Cardiac muscle cell (in vitro differentiated cells and primary cell): ENCODE measurements at regions not wholly inside any gene's neighbourhood (a gene's known extent, or its start where the extent isn't known, plus 50 kb on each side); places are given as distances from the start of the nearest gene placed in this dataset.

Source experiments
- DNase-seq, 2 donors: peaks; one replicate each; pipeline versions ENCODE4 v3.0.0 to v3.0.0-alpha.2; 2010 to 2017; ENCODE audit warnings: low read depth in 1 of 2, low spot score in 1 of 2
- H3K27ac ChIP-seq: fragments of 200-600 bp; sonication (generic); 2 replicates; pipeline ENCODE4 v1.5.1; 2016
- H3K27me3 ChIP-seq: fragments of 200-600 bp; sonication (generic); 2 replicates; pipeline ENCODE4 v1.6.0; 2016; ENCODE audit warnings: control low read depth
- H3K36me3 ChIP-seq: fragments of 200-600 bp; sonication (generic); 2 replicates; pipeline ENCODE4 v1.5.1; 2016; ENCODE audit warnings: control low read depth
- H3K4me1 ChIP-seq: fragments of 200-600 bp; sonication (generic); 2 replicates; pipeline ENCODE4 v1.8.1; 2017; ENCODE audit warnings: low read depth, mild to moderate bottlenecking, mixed run types
- H3K4me3 ChIP-seq: fragments of 200-600 bp; sonication (generic); 2 replicates; pipeline ENCODE4 v1.5.1; 2016; ENCODE audit warnings: mild to moderate bottlenecking
- H3K9me3 ChIP-seq: fragments of 200-600 bp; sonication (generic); 2 replicates; pipeline ENCODE4 v1.5.1; 2017; ENCODE audit warnings: low read depth, mild to moderate bottlenecking, control low read depth
- TF ChIP-seq, protein P1 (sequence below): IDR thresholded peaks from 2 replicates; pipeline ENCODE4 v1.5.1; 2012; ENCODE audit warnings: low read depth, mild to moderate bottlenecking, low read length

DNA sequence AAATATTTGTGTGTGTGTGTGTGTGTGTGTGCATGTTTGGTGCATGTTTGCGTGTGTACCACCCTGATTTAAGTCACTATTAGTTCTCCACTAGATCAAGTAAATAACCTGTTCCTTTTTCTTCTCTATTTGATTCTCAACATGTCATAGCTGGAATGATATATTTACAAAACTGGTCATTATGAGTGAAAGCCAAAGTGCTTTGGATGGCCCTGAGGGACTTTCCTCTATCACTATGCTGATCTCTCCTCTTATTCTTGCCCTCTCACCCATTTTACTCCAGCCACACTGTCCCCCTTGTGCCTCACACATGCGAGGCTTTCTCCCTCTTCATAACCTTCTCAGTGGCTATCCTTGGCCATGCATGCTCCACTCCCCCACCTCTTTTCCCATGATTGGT is 144.6 kb upstream of the NMUR2 start:
- no peaks in the 10 kb centered on the region for H3K27me3 ChIP-seq
- H3K9me3 ChIP-seq, result no peaks in the 10 kb centered on the region
- no peak overlapping the region for H3K4me3 ChIP-seq
- no peaks in the 10 kb centered on the region for H3K4me1 ChIP-seq
- H3K36me3 ChIP-seq, result no peaks in the 10 kb centered on the region
- DNase-seq, result no peak
- TF ChIP-seq, protein P1, sequence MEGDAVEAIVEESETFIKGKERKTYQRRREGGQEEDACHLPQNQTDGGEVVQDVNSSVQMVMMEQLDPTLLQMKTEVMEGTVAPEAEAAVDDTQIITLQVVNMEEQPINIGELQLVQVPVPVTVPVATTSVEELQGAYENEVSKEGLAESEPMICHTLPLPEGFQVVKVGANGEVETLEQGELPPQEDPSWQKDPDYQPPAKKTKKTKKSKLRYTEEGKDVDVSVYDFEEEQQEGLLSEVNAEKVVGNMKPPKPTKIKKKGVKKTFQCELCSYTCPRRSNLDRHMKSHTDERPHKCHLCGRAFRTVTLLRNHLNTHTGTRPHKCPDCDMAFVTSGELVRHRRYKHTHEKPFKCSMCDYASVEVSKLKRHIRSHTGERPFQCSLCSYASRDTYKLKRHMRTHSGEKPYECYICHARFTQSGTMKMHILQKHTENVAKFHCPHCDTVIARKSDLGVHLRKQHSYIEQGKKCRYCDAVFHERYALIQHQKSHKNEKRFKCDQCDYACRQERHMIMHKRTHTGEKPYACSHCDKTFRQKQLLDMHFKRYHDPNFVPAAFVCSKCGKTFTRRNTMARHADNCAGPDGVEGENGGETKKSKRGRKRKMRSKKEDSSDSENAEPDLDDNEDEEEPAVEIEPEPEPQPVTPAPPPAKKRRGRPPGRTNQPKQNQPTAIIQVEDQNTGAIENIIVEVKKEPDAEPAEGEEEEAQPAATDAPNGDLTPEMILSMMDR, result no peak
- no peak overlapping the region for H3K27ac ChIP-seq

DNA sequence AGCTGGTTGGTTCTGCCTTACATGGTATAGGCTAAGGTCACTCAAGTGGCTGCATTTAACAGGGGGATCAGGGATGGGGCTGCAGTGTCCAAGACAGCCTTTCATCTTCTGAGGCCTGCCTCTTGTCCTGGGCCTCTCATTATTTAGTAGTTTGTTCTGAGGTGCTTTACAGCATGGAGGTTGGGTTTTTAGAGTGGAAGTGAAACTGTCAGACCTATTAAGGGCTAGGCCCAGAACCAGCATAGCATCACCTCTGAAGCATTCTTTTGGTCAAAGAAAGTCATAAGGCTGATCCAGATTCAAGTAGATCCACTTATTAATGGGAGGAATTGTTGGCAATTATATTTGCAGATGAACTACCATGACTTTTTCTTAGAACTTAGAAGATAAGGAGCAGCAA is 146.0 kb upstream of the NMUR2 start:
- Histone ChIP-seq H3K4me3 (no peak overlapping the region), H3K27me3 (no peaks in the 10 kb centered on the region), H3K4me1 (no peaks in the 10 kb centered on the region), H3K36me3 (no peaks in the 10 kb centered on the region), H3K27ac (no peak overlapping the region), H3K9me3 (no peaks in the 10 kb centered on the region)
- TF ChIP-seq, protein P1, result no peak
- no peak for DNase-seq

DNA sequence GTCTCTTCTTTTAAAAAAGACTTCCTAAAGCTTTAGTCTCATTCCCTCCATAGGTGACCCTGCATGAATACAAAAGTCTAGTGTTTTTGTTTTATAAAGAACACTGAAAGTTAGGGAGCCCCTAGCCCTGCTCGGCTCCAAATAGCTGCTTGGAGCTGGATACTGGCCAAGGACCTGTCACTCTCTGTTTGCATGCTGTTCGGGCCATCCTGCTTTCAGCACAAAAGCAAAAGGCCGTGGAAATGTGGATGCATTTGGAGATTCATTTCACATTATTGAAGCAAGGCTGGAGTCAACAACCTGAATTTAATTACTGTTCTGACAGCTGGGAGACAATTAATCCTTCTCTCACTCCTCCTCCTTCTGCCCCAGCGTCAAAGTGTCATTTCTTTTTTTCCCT is 151.7 kb upstream of the NMUR2 start:
- no peak overlapping the region for H3K27ac ChIP-seq
- no peaks in the 10 kb centered on the region for H3K36me3 ChIP-seq
- H3K9me3 ChIP-seq, result no peaks in the 10 kb centered on the region
- TF ChIP-seq, protein P1, result no peak
- no peaks in the 10 kb centered on the region for H3K27me3 ChIP-seq
- H3K4me1 ChIP-seq, result no peaks in the 10 kb centered on the region
- DNase-seq, result peak in 1 of 2 donors; percentile 50
- no peak overlapping the region for H3K4me3 ChIP-seq

DNA sequence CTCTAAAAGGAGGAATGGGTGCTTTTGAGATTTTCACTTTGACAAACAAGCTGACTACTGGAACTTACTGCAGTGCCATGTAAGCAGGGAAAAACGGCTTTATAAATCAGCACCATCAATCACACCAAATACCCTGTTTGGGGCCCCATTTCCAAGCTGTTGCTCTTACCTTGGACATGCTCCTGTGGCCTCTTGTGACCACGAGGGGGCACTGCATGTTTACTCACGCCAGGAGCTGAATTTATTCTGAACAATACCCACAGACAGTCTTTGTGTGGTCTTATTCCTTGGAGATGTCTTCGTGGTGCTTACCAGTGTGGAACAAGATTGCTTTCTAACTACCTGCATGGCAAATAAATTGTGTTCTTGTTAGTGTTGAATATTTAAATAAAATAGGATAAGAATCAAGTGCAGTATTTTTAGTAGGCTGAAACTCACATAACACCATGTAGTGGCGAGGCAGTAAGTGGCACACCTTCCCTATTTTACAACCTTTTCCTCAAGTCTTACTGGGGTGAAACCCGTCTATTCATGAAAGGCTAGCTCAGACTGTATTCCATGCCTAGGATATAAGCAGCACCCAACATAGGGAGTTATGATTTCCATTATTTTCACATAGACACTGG is 155.5 kb upstream of the NMUR2 start:
- peak; percentile 75 for DNase-seq
- TF ChIP-seq, protein P1, result peak; percentile 81

DNA sequence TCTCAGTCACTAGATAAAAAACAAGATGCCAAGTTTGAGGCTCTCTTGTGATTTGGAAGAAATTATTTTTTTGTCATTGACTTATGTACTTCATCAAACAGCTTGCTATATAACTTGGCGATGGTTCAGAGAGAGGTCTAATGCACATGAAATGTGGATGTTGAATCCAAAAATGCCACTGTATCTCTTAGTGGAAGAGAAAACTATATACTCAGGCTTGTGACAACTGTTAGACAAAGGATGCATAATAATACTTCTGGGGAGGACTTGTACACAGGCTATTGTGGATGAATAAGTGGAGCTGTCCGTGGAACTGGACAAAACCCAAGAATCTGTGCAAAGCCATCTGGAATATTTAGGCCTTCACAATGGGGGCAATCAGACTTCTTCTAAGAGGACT is 162.9 kb upstream of the NMUR2 start:
- TF ChIP-seq, protein P1, result no peak
- no peak overlapping the region for H3K4me3 ChIP-seq
- no peaks in the 10 kb centered on the region for H3K27me3 ChIP-seq
- no peaks in the 10 kb centered on the region for H3K36me3 ChIP-seq
- H3K27ac ChIP-seq, result no peak overlapping the region
- H3K9me3 ChIP-seq, result no peaks in the 10 kb centered on the region
- H3K4me1 ChIP-seq, result no peaks in the 10 kb centered on the region
- DNase-seq, result no peak

More for the DNA sequence above, 155.5 kb upstream of the NMUR2 start:
- H3K4me1 ChIP-seq, result no peaks in the 10 kb centered on the region
- H3K9me3 ChIP-seq, result no peaks in the 10 kb centered on the region
- H3K27me3 ChIP-seq, result no peaks in the 10 kb centered on the region
- no peak overlapping the region for H3K4me3 ChIP-seq
- no peaks in the 10 kb centered on the region for H3K36me3 ChIP-seq
- H3K27ac ChIP-seq, result no peak overlapping the region
